ENCODE measurements at regions not wholly inside any gene's neighbourhood (a gene's known extent, or its start where the extent isn't known, plus 50 kb on each side); places are given as distances from the start of the nearest gene placed in this dataset.

GRCh38 chr1:221634606-221635005 is 107.3 kb downstream of the DUSP10 start:
- WGBS, 5 donors, result 47 to 72% (median 63%) methylated on average over 2 of the region's 2 CpGs
- Histone ChIP-seq H3K27me3 (replicated peaks in 1 of 7) (no peaks in the 10 kb centered on the region), H3K4me1 (no peaks in the 10 kb centered on the region), H3K27ac (no peak overlapping the region), H3K4me3 (no peak overlapping the region), H3K36me3 (no peaks in the 10 kb centered on the region), H3K9me3 (no peaks in the 10 kb centered on the region)
- DNase-seq, result no peak
- TF ChIP-seq POLR2A (IDR thresholded peaks at IDR 0.05) (no peak), POLR2AphosphoS5 (IDR thresholded peaks at IDR 0.05) (no peak)
- TF ChIP-seq, protein P1, sequence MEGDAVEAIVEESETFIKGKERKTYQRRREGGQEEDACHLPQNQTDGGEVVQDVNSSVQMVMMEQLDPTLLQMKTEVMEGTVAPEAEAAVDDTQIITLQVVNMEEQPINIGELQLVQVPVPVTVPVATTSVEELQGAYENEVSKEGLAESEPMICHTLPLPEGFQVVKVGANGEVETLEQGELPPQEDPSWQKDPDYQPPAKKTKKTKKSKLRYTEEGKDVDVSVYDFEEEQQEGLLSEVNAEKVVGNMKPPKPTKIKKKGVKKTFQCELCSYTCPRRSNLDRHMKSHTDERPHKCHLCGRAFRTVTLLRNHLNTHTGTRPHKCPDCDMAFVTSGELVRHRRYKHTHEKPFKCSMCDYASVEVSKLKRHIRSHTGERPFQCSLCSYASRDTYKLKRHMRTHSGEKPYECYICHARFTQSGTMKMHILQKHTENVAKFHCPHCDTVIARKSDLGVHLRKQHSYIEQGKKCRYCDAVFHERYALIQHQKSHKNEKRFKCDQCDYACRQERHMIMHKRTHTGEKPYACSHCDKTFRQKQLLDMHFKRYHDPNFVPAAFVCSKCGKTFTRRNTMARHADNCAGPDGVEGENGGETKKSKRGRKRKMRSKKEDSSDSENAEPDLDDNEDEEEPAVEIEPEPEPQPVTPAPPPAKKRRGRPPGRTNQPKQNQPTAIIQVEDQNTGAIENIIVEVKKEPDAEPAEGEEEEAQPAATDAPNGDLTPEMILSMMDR (IDR thresholded peaks at IDR 0.05 in 8 of 11, conservative IDR thresholded peaks at IDR 0.05 in 3 of 11), result no peak
- intact Hi-C loops (cut with DNase I; ENCODE audit: low total_unique reads), result no loop called here

- DNase-seq, result no peak
- Histone ChIP-seq H3K27me3 (replicated peaks in 1 of 7) (no peaks in the 10 kb centered on the region), H3K4me1 (no peaks in the 10 kb centered on the region), H3K36me3 (no peaks in the 10 kb centered on the region), H3K4me3 (no peak overlapping the region), H3K9me3 (no peaks in the 10 kb centered on the region), H3K27ac (no peak overlapping the region)
- TF ChIP-seq, protein P1 (IDR thresholded peaks at IDR 0.05 in 8 of 11, conservative IDR thresholded peaks at IDR 0.05 in 3 of 11), result no peak
- TF ChIP-seq POLR2AphosphoS5 (IDR thresholded peaks at IDR 0.05) (no peak), POLR2A (IDR thresholded peaks at IDR 0.05) (no peak)
- WGBS, 5 donors, result 83 to 96% (median 87%) methylated on average over 2 of the region's 2 CpGs
- intact Hi-C loops (cut with DNase I; ENCODE audit: low total_unique reads), result no loop called here
These were observed 106.6 kb downstream of the DUSP10 start for GRCh38 chr1:221635305-221635704.

- no peak for DNase-seq
- H3K36me3 ChIP-seq, result no peaks in the 10 kb centered on the region
- WGBS, 5 donors, result 64 to 93% (median 76%) methylated on average over 3 of the region's 3 CpGs
- no peaks in the 10 kb centered on the region for H3K9me3 ChIP-seq
- intact Hi-C loops (cut with DNase I; ENCODE audit: low total_unique reads), result no loop called here
- no peaks in the 10 kb centered on the region for H3K4me1 ChIP-seq
- H3K27me3 ChIP-seq (replicated peaks in 1 of 7), result no peaks in the 10 kb centered on the region
- no peak for TF ChIP-seq POLR2A (IDR thresholded peaks at IDR 0.05)
- H3K27ac ChIP-seq, result no peak overlapping the region
- H3K4me3 ChIP-seq, result no peak overlapping the region
These were observed 105.8 kb downstream of the DUSP10 start for GRCh38 chr1:221636096-221636495.

GRCh38 chr1:221636967-221637366 is 104.9 kb downstream of the DUSP10 start:
- Histone ChIP-seq H3K4me3 (no peak overlapping the region), H3K27ac (no peak overlapping the region), H3K4me1 (no peaks in the 10 kb centered on the region), H3K9me3 (no peaks in the 10 kb centered on the region), H3K36me3 (no peaks in the 10 kb centered on the region), H3K27me3 (replicated peaks in 1 of 7) (no peaks in the 10 kb centered on the region)
- TF ChIP-seq, protein P1 (IDR thresholded peaks at IDR 0.05 in 8 of 11, conservative IDR thresholded peaks at IDR 0.05 in 3 of 11), result no peak
- TF ChIP-seq POLR2A (IDR thresholded peaks at IDR 0.05) (no peak), POLR2AphosphoS5 (IDR thresholded peaks at IDR 0.05) (no peak)
- no peak for DNase-seq
- intact Hi-C loops (cut with DNase I; ENCODE audit: low total_unique reads), result no loop called here
- 81 to 91% (median 86%) methylated on average over 3 of the region's 3 CpGs for WGBS, 5 donors

- Histone ChIP-seq H3K27ac (no peak overlapping the region), H3K9me3 (no peaks in the 10 kb centered on the region), H3K36me3 (no peaks in the 10 kb centered on the region), H3K4me3 (no peak overlapping the region), H3K27me3 (replicated peaks in 1 of 7) (no peaks in the 10 kb centered on the region), H3K4me1 (no peaks in the 10 kb centered on the region)
- 74 to 93% (median 83%) methylated on average over 2 of the region's 2 CpGs for WGBS, 5 donors
- DNase-seq, result no peak
- TF ChIP-seq POLR2AphosphoS5 (IDR thresholded peaks at IDR 0.05), result no peak
- no peak for TF ChIP-seq POLR2A (IDR thresholded peaks at IDR 0.05)
- TF ChIP-seq, protein P1 (IDR thresholded peaks at IDR 0.05 in 8 of 11, conservative IDR thresholded peaks at IDR 0.05 in 3 of 11), result no peak
- intact Hi-C loops (cut with DNase I; ENCODE audit: low total_unique reads), result no loop called here
These were observed 104.2 kb downstream of the DUSP10 start for GRCh38 chr1:221637641-221638041.

Data from spleen (tissue), 11 donors.